Glomerular visceral epithelial cell (primary cell): ENCODE measurements at regions not wholly inside any gene's neighbourhood (a gene's known extent, or its start where the extent isn't known, plus 50 kb on each side); places are given as distances from the start of the nearest gene placed in this dataset.
"Not testable (repeated sequence)": the region's sequence is repeated elsewhere in the genome, so short reads cannot be mapped to it uniquely, and the experiment has no call there.

Experiments
- DNase-seq: peaks from one replicate; pipeline ENCODE4 v3.0.0-alpha.2; 2016; ENCODE audit errors: extremely low spot score

DNA sequence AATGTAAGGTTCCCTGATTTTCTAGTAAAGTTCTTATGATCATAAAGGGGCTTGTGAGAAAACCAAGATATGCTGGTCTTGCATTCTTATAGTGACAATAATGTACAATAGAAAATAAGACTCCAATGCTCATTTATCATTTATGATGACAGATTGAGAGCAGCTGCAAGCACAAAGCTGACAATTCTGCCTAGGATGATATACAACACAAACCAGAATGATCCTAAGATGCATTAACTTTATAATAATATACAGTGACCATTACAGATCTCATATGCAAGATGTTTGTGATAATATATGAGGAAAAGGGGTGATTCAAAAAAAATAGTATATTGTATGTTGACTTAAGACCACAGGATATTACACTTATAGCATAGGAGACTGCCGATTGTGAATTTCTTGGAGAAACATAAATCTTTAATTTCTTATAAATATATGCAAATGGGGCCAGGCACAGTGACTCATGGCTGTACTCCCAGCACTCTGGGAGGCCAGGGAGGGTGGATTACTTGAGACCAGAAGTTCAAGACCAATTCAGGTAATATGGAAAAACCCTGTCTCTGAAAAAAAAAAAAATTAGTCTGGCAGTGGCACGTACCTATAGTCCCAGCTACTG is 387.0 kb downstream of the ZBBX start:
- no peak for DNase-seq

DNA sequence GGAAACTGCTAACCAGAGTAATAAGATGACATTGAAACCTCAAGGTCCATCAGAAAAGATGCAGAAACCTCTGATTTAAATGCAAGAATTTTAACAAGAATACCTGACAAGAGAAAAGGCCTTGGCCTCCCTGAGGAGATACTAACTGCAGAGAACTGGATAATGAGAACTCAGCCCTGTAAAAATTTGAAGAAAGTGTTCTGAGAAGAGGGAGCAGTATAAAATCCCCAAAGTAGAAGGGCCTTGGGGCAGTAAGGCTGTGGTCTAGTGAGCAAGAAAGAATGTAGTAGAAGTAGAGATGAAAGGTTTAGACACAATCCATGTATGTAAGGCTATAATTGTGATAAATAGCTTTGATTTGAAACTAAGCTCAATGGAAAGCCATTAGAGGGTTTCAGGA is 394.1 kb downstream of the ZBBX start:
- peak; percentile 1 for DNase-seq

DNA sequence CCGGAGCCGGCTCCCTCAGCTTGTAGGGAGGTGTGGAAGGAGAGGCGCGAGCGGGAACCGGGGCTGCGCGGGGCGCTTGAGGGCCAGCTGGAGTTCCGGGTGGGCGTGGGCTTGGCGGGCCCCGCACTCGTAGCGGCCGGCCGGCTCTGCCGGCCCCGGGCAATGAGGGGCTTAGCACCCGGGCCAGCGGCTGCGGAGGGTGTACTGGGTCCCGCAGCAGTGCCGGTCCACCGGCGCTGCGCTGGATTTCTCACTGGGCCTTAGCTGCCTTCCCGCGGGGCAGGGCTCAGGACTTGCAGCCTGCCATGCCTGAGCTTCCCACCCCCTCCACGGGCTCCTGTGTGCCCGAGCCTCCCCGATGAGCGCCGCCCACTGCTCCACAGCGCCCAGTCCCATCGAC is 404.3 kb downstream of the ZBBX start:
- not testable (repeated sequence) for DNase-seq

DNA sequence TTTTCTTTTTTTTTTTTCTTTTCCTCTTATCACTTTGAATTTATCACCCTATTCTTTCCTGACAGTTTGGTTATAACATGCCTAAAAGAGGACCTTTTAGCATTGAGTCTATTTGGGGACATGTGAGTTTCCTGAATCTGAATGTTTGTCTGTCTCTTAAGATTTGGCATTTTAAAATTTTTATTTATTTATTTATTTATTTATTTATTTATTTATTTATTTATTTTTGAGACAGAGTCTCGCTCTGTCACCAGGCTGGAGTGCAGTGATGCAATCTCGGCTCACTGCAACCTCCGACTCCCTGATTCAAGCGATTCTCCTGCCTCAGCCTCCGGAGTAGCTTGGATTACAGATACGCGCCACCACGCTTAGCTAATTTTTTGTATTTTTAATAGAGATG is 412.4 kb downstream of the ZBBX start:
- not testable (repeated sequence) for DNase-seq

DNA sequence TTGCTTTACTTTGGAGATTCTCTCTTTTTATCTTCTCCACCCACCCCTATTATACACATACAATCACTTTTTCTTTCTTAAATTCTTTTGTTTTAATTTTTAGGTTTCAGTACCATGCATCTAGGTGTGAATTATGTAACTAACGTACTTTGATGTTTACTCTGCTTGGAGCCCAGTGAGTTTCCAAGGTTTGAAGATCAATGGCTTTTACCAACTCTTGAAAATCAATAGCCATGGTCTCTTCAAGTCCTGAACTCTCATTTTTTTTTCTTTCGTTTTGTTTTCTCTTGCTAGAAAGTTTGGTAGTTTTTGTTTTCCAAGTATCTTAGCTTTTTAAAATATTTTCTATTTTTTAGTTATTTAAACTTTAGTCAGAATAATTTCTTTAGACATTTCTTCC is 417.2 kb downstream of the ZBBX start:
- no peak for DNase-seq

DNA sequence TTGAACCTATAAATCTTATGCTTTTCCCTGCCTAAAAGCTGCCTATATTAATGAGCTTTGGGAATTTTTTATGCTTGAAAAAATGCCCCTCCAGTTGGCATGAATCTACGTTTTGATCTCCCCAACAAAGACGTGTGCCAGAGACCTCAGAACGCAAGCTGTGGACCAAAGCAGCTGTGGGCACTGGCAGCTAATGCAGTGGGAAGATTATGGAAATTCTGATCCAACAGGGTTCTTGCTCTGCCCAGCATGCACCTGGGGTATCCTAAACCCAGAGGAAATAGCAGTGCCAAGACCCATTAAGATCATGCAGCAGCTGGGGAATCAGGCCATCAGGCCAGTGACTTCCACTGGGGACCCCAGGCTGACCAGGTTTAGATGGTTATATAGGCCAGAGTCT is 423.0 kb downstream of the ZBBX start:
- no peak for DNase-seq

DNA sequence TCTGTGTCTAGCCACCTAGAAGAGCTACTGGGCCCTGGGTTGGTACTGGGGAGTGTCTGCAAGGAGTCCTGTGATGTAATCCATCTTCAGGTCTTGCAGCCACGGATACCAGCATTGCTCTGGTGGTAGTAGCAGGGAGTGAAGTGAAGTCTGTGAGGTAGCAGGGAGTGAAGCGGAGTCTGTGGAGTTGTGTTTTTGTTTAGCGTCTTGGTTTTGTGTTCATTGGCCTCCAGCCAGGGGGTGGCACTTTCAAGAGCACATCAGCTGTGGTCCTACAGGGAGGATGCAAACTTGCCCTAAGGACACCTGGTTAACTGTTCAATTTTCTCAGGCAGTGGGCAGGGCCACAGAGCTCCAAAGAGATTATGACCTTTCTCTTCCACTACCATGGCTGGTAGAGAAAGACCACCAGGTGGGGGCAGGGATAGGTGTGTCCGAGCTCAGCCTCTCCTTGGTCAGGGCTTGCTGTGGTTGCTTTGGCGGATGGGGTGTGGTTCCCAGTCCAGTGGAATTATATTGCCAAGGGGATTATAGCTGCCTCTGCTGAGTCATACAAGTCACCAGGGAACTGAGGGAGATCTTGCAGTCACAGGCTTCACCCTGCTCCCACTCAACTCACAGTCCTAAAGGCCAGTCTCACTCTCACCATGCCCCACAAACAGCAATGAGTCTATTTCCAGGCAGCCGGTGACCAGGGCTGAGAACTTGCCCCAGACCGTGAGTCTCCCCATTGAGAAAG is 424.7 kb downstream of the ZBBX start:
- DNase-seq = no peak

DNA sequence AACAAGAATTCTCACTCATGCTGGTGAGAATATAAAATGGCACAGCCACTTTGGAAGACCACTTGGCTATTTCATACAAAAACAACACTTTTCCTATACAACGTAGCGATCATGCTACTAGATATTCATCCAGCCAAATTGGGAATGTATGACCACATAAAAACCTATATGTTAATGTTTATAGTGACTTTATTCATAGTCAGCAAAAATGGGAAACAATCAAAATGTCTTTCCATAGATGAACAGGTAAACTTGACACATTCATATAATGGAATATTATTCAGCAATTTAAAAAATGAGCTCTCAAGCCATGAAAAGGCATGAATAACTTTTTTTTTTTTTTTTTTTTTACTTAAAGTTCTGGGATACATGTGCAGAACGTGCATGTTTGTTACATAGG is 445.2 kb downstream of the ZBBX start:
- no peak for DNase-seq

DNA sequence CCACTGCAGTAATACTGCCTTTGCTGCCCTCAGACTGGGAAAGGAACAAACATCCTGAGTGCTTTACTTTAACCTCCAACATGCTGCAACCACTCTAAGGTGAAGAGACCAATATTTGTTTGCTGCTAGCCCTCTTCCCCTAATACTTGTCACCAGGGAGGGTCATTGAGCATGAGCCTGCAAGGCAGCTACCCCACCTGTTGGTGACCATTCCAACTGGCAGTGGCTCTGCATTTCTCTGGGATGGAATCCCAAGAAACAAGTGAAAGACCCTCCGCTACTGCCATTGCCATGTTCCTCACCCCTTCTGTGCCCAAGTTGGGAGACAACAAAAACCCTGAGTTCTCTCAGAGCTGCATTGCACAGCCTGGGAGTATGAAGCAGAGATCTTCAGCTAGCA is 462.7 kb downstream of the ZBBX start:
- DNase-seq = no peak

DNA sequence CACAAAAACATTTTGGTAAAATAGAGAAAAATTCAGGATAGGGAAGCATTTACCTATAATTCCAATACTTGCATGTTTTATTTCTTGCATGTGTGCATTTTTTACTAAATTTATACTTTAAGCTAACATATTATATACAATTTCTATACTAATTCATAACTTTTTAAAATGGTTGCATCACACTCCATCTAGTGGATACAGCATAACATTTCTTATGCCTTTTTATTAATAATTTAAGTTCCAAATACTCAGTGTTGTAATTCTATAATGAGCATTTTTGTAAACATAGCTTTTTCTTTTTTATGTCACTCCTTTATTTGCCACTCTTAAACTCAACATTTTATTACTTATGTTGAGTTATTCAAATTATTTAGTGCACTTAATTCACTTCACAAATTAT is 477.7 kb downstream of the ZBBX start:
- no peak for DNase-seq

DNA sequence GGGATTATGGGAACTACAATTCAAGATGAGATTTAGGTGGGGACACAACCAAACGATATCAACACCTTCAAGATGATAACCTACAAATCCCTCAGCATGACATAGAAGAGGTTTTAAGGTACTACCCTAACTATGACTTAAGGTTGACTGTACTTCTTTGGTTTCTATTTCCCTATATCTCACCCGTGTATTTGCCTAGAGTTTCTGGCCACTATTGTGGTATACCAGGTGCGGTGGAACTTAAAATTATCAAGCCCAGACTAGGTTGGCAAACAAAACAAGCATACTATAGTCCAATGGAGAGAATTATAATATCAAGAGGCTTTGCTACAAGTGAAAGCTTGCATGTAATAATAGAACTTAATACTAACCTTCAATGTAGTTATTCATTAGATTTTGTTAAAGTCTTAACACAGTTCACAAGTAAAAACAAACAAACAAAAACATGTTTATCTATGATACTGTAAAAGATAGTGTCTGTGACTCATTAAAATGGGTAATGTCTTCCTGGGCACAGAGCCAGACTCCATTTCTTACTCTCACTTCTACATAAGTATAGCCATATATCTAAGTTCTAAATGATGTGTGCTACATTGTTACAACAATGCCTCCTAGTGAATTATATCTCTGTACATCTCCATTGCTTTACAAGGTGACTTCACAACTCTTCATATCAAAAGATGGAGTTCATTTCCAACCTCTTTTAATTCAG is 479.1 kb downstream of the ZBBX start:
- no peak for DNase-seq

DNA sequence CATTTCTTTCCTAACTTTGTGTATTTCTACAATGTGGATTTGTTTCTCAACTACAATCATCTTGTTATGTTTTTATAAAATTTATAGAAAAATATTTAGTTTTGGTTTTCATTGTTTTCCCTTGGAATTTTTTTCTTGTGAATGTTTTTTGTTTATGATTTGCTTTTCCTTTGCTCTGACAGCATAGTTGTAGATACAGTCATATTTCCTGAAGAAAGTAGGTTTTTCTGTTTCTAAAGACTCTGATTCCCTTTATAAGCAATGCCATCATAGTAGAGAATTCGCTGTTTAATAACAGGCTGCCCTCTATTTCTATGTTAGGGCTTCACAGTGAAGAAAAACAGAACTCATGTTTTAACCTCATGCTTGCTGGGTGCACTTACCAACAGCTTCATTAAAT is 482.3 kb downstream of the ZBBX start:
- no peak for DNase-seq

DNA sequence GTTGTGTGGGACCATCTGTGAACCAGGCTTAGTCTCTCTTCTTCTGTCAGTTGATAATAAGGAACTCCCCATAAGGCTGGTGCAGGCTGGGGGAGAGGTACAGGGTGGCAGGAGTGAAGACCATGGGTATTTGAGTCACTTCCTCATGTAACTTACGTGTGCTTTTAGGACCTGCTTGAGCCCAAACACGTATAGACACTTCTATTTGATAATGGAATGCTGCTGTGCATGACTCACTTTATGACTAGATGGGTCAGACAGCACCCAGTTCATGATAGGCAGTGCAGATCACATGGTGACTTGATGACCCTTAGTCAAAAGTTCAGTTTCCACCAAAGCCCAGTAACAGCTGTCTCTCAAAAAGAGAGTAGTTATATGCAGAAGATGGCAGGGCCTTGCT is 490.9 kb downstream of the ZBBX start:
- no peak for DNase-seq

DNA sequence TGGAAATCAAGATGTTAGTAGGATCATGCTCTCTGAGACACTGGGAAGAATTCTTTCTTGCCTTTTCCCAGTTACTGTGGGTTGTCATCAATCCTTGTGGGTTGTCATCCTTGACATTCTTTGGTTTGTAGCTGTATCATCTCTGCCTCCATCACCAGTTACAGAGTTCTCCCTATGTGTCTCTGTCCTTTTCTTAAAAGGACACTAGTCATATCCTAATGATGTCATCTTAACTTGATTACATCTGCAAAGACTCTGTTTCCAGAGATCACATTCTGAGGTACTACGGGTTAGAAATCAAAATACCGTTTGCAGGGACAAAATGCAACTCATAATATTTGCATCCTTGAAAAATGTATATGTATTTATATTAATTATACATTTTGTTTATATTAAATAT is 500.4 kb downstream of the ZBBX start:
- DNase-seq = no peak

DNA sequence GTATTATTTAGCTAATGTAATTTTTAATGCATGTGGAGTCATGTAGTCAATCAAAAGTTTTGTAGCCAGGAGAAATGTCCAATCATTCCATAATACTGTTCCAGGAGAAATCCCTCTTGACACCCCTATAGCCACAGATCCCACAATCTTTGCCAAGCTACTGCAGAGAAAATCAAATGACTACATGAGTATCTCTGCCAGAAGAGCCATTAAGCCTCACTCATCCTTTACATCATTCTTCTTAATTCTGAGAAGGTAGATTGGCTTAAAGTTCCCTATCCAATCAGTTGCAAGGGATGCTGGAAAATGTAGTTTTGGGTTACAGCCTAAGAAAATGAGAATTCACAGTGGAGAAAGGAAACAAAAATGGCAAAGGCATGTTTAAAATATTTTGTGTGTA is 502.1 kb downstream of the ZBBX start:
- DNase-seq = no peak

DNA sequence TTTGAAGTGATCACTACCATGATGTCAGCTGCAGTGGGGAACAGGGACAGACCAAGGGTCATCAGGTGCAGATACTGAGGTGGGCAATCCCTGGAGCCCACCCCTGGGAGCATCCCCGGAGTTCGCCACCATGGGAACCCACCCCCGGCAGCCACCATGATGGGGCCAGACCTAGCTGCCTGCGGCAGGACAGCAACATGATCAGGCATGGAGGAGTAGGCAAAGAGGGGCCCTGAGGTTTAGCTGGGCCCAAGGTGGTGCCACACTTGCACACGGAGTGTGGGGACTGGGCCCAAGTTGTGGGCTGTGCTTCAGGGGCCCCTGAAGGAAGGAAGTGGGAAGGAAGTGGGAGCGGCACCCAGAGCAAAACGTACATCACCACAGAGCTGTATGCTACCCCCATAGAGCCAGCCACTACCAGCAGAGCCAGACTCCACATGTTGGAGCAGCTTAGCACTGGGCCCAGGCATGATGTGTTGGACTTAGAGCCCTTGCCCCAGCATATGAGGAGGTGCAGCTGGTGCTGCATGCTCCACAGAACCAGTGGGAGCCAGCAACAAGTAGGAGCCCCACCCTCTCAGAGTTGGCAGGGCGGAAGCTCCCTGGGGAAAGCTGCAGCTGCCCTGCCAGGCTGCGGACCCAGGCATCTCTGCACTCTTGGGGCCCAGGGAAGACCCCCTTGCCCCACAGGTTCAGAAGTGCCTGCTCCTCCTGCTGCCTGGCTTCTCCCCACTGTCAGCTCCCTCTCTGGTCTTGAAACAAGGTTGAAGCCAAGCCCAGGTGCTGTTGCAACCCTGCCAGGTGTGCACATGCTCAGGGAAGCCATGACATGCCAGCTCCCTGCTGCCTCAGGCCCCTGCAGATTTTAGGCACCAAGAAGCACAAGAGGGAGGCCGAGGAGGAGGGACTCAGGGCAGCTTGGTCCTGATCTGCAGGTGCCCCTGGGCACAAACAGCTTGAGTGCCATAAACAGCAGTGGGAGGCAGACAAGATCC is 515.3 kb downstream of the ZBBX start:
- no peak for DNase-seq

DNA sequence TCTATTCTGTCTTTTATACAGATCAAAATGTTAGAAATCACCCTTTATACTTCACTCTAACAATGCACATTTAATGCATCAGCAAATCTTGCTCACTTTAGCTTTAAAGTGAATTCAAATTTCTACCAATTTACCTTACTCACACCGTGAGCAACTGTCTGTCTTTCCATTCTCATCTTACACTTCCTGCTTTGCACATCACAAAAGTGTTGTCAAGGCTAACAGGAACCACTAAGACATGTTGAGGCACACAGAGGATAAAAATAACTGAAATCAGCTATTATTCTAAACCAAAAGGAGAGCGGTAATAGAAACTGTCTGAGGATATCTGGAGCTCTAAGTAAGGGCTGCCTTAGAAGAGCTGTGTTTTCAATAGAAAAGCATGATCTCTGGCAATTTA is 519.9 kb downstream of the ZBBX start:
- no peak for DNase-seq

DNA sequence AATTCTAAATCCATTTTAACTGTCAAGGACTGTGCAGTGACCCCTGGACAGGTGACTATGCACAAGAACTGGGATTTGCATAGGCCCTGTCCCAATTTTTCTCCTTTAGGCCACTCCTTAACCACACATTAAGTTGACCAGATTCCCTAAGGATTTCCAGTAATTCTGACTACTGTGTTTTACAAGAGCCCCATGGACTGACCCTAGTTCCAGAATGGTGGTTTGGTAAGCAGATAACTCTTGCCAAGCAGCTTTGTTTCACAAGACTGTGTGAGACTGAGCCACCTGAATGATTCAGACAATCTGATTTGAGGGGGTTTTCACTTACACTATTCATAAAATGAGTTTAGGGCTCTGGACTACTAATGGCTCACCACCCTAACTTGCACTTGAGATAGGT is 535.8 kb downstream of the ZBBX start:
- DNase-seq = no peak

DNA sequence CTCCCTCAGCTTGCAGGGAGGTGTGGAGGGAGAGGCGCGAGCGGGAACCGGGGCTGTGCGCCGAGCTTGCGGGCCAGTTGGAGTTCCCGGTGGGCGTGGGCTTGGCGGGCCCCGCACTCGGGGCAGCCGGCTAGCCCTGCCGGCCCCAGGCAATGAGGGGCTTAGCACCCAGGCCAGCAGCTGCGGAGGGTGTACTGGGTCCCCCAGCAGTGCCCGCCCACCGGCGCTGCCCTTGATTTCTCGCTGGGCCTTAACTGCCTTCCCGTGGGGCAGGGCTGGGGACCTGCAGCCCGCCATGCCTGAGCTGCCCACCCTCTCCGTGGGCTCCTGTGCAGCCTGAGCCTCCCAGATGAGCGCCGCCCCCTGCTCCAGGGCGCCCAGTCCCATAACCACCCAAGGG is 537.3 kb downstream of the ZBBX start:
- DNase-seq = not testable (repeated sequence)

DNA sequence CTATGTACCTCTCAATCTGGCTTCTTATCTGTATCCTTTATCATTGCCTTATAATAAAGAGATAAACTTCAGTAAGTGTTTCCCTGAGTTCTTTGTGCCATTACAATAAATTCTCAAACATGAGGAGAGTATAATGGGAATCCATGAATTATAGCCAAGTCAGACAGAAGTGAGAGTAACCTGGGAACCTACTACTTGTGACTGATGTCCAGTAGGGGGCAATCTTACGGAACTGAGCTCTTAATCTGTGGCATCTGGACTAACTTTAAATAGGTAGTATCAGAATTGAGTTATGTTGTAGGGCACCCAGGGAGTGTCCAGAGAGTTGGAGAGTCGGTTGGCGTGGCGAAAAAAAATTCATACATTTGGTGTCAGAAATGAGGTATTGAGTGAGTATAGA is 542.6 kb downstream of the ZBBX start:
- DNase-seq = peak; percentile 13

DNA sequence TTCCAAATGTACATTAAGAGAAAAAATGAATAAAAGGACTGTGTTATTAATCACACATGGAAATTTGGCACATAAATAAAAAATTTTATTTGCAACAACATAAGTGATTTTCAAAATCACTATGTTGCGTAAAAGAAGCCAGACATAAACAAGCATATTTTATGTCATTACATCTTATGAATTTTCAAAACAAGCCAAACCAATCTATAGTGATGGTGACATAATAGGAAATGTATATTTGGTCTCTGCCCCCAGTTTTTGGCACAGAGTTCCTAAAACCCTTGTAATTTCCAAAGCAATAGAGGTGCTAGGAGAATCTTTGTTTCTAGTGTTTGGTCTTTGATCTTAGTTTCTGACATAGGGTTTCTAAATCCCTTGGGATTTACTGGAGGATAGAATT is 543.3 kb downstream of the ZBBX start:
- DNase-seq = no peak

DNA sequence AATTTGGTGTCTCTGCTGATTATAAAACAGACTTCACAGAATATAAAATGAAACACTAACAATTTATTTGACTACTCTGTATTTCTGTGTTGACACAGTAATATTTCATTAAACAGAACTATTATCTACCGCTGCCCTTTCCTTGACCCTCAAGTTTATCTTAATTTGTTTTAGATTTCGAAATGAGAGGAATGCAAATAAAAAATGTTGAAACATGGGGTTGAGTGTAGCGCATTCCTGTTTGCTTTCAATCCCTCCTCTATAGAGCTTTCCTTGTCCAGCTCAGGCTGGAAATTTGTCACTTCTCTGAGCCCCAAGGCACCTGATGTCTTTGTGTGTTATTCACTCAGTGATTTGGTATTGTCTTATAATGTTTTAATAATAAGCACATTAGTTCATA is 550.2 kb downstream of the ZBBX start:
- no peak for DNase-seq
